GM18870 (cell line): ENCODE measurements at regions not wholly inside any gene's neighbourhood (a gene's known extent, or its start where the extent isn't known, plus 50 kb on each side); places are given as distances from the start of the nearest gene placed in this dataset.

Source experiments
- ATAC-seq: cut with Tn5 transposase; IDR thresholded peaks from one replicate; pipeline ENCODE4 v1.9.1; 2021; ENCODE audit warnings: moderate library complexity; ENCODE audit not compliant: unreplicated experiment

- no peak for ATAC-seq
Measured at GRCh38 chr21:36554411-36555157, 74.7 kb upstream of the CLDN14 start.

GRCh38 chr21:36555199-36555800 is 75.4 kb upstream of the CLDN14 start:
- no peak for ATAC-seq

- ATAC-seq = no peak
Measured at GRCh38 chr21:36557316-36557715, 77.4 kb upstream of the CLDN14 start.

- no peak for ATAC-seq
Measured at GRCh38 chr21:36560933-36561575, 81.1 kb upstream of the CLDN14 start.

- no peak for ATAC-seq
Measured at GRCh38 chr21:36563341-36563926, 83.5 kb upstream of the CLDN14 start.

- ATAC-seq = no peak
Measured at GRCh38 chr21:36564647-36565046, 84.7 kb upstream of the CLDN14 start.

GRCh38 chr21:36565540-36565939 is 85.6 kb upstream of the CLDN14 start:
- no peak for ATAC-seq

- no peak for ATAC-seq
Measured at GRCh38 chr21:36566644-36567043, 86.7 kb upstream of the CLDN14 start.

- no peak for ATAC-seq
Measured at GRCh38 chr21:36567216-36567885, 87.4 kb upstream of the CLDN14 start.

GRCh38 chr21:36569511-36569910 is 89.6 kb upstream of the CLDN14 start:
- ATAC-seq = no peak

- no peak for ATAC-seq
Measured at GRCh38 chr21:36571556-36571955, 91.6 kb upstream of the CLDN14 start.

GRCh38 chr21:36572039-36572438 is 92.1 kb upstream of the CLDN14 start:
- ATAC-seq = no peak

GRCh38 chr21:36575306-36575705 is 95.4 kb upstream of the CLDN14 start:
- ATAC-seq = no peak

- no peak for ATAC-seq
Measured at GRCh38 chr21:36576441-36576840, 96.5 kb upstream of the CLDN14 start.

- no peak for ATAC-seq
Measured at GRCh38 chr21:36579898-36580297, 100.0 kb upstream of the CLDN14 start.

GRCh38 chr21:36582271-36582670 is 102.3 kb upstream of the CLDN14 start:
- no peak for ATAC-seq

- no peak for ATAC-seq
Measured at GRCh38 chr21:36583591-36583990, 103.7 kb upstream of the CLDN14 start.

GRCh38 chr21:36584980-36585940 is 105.3 kb upstream of the CLDN14 start:
- ATAC-seq = no peak

GRCh38 chr21:36587388-36587787 is 107.5 kb upstream of the CLDN14 start:
- no peak for ATAC-seq

GRCh38 chr21:36589352-36589971 is 109.5 kb upstream of the SIM2 start:
- ATAC-seq = no peak
